Upper lobe of left lung (tissue), 4 donors: ENCODE measurements at regions not wholly inside any gene's neighbourhood (a gene's known extent, or its start where the extent isn't known, plus 50 kb on each side); places are given as distances from the start of the nearest gene placed in this dataset.

Source experiments
- POLR2A ChIP-seq, 4 donors: fragments of 450-650 bp; IDR thresholded peaks; one replicate each; pipeline ENCODE4 v1.5.1; 2016 to 2017; ENCODE audit warnings: antibody characterized with exemption in 4 of 4, mild to moderate bottlenecking in 2 of 4
- TF ChIP-seq, protein P1 (sequence below), 6 experiments: fragments of 450-650 bp in 4 of 6; fragments of 200-600 bp in 2 of 6; sonication (generic) in 2 of 6; IDR thresholded peaks; one replicate each; pipeline ENCODE4 v1.5.1; 2016 to 2019; ENCODE audit warnings: antibody characterized with exemption in 6 of 6

GRCh38 chr11:15835788-15836411 is 520.4 kb downstream of the SOX6 start:
- TF ChIP-seq, protein P1, sequence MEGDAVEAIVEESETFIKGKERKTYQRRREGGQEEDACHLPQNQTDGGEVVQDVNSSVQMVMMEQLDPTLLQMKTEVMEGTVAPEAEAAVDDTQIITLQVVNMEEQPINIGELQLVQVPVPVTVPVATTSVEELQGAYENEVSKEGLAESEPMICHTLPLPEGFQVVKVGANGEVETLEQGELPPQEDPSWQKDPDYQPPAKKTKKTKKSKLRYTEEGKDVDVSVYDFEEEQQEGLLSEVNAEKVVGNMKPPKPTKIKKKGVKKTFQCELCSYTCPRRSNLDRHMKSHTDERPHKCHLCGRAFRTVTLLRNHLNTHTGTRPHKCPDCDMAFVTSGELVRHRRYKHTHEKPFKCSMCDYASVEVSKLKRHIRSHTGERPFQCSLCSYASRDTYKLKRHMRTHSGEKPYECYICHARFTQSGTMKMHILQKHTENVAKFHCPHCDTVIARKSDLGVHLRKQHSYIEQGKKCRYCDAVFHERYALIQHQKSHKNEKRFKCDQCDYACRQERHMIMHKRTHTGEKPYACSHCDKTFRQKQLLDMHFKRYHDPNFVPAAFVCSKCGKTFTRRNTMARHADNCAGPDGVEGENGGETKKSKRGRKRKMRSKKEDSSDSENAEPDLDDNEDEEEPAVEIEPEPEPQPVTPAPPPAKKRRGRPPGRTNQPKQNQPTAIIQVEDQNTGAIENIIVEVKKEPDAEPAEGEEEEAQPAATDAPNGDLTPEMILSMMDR (IDR thresholded peaks at IDR 0.05): no peak
- TF ChIP-seq POLR2A (IDR thresholded peaks at IDR 0.05): no peak
